ENCODE measurements at regions not wholly inside any gene's neighbourhood (a gene's known extent, or its start where the extent isn't known, plus 50 kb on each side); places are given as distances from the start of the nearest gene placed in this dataset.

DNA sequence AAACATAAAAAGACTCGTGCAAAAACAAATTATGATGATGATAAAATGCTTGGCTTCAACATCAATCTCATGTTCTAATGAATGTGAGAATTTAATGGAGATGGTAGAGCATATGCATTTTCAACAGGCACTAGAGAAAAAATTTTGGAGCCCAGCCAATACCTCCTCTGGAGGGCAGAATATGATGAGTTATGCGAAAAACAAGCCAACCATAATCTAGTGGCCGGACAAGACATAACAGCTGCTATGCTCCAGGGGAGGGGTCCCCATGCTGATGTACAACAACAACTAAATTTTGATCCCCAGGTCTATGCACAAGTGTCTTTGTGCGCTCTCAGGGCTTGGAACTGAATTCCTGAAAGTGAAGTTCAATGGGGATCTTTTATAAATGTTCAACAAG is 1197.5 kb downstream of the LRFN5 start:
- no peaks in the 10 kb centered on the region for H3K9me3 ChIP-seq
- TF ChIP-seq POLR2A (IDR thresholded peaks at IDR 0.05): no peak
- TF ChIP-seq, protein P1, sequence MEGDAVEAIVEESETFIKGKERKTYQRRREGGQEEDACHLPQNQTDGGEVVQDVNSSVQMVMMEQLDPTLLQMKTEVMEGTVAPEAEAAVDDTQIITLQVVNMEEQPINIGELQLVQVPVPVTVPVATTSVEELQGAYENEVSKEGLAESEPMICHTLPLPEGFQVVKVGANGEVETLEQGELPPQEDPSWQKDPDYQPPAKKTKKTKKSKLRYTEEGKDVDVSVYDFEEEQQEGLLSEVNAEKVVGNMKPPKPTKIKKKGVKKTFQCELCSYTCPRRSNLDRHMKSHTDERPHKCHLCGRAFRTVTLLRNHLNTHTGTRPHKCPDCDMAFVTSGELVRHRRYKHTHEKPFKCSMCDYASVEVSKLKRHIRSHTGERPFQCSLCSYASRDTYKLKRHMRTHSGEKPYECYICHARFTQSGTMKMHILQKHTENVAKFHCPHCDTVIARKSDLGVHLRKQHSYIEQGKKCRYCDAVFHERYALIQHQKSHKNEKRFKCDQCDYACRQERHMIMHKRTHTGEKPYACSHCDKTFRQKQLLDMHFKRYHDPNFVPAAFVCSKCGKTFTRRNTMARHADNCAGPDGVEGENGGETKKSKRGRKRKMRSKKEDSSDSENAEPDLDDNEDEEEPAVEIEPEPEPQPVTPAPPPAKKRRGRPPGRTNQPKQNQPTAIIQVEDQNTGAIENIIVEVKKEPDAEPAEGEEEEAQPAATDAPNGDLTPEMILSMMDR (IDR thresholded peaks at IDR 0.05): no peak
- no peaks in the 10 kb centered on the region for H3K27me3 ChIP-seq
- no peak overlapping the region for H3K27ac ChIP-seq
- no peak overlapping the region for H3K4me3 ChIP-seq
- H3K4me1 ChIP-seq: no peaks in the 10 kb centered on the region
- no peak for DNase-seq
- H3K36me3 ChIP-seq: no peaks in the 10 kb centered on the region

DNA sequence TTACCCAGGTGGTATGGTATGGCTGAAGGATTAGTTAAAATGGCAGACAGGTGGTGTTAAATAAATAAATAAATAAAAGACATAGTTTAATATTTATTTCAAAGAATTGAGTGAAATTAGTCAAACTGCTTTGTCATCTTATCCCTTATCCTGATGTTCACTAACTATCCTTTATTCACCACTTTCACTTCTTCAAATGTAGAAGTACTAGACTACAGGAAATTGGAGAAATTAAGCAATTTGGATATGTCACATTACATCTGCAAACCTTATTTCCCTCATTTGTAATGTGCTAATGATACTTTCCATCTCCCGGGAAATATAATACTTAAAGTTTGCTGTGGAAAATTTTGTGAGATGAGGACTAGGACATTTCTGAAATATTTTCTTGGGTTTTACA is 1195.7 kb downstream of the LRFN5 start:
- Histone ChIP-seq H3K4me1 (no peaks in the 10 kb centered on the region), H3K36me3 (no peaks in the 10 kb centered on the region), H3K9me3 (no peaks in the 10 kb centered on the region), H3K4me3 (no peak overlapping the region), H3K27ac (no peak overlapping the region), H3K27me3 (no peaks in the 10 kb centered on the region)
- TF ChIP-seq POLR2A (IDR thresholded peaks at IDR 0.05): no peak
- TF ChIP-seq, protein P1 (IDR thresholded peaks at IDR 0.05): no peak
- DNase-seq: no peak

DNA sequence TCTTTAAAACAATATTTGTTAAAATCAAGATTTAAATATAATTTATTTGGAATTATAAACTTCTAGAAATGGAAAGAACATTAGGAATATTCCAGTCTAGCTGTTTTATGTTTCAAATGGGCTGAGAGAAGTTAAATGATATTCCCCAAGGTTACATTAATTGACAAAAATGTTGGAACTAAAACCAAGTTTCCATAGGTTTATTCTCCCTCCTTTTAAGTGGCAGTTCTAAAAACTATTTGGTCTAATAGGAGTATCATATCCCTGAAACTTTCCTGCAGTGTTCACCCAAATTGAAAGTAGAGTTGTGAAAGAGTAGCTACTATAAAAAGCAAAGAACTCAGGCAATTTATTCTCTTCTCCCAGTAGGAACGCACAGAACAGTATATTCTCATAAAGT is 1185.5 kb downstream of the LRFN5 start:
- no peaks in the 10 kb centered on the region for H3K9me3 ChIP-seq

DNA sequence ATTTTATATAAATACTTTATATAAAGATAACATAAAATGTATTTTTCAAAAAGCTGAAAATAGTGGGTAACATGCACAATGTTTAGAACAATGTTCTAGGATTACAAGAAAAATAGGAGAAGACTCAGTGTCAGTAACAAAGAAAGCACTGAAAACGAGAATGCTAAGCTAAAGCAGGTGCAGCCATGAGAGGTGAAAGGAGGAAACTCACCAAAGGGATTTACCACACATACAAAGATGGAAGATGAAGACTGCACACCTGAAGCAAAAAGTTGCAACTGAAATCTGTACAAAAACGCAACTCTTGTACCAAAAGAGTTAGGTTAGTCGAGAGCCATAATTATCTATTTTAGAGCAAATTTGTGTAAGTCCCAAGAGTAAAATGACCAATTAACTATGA is 1176.1 kb downstream of the LRFN5 start:
- Histone ChIP-seq H3K27me3 (no peaks in the 10 kb centered on the region), H3K4me3 (no peak overlapping the region), H3K27ac (no peak overlapping the region), H3K36me3 (no peaks in the 10 kb centered on the region), H3K9me3 (no peaks in the 10 kb centered on the region), H3K4me1 (no peaks in the 10 kb centered on the region)
- no peak for DNase-seq
- no peak for TF ChIP-seq POLR2A (IDR thresholded peaks at IDR 0.05)
- TF ChIP-seq, protein P1 (IDR thresholded peaks at IDR 0.05): no peak

More for the DNA sequence above, 1185.5 kb downstream of the LRFN5 start:
- DNase-seq: no peak
- Histone ChIP-seq H3K27me3 (no peaks in the 10 kb centered on the region), H3K4me3 (no peak overlapping the region), H3K4me1 (no peaks in the 10 kb centered on the region), H3K27ac (no peak overlapping the region), H3K36me3 (no peaks in the 10 kb centered on the region)
- no peak for TF ChIP-seq POLR2A (IDR thresholded peaks at IDR 0.05)
- TF ChIP-seq, protein P1 (IDR thresholded peaks at IDR 0.05): no peak

DNA sequence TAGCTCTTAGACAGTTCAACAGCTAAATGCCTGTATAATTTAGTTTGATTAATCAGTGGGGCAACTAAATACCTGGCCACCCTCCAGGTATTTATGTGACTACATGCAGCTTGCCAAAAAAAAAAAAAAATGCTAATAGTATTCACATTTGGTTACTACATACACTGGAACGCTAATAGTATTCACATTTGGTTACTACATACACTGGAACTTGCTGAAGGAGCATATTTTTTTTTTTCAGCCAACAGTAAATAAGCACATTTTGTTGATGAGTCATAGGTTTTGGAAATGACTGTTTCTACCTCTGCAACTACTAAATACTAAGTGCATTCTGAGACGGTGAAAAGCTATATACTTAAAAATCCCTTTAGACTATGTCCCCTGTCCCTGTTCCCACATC is 1172.3 kb downstream of the LRFN5 start:
- Histone ChIP-seq H3K4me1 (no peaks in the 10 kb centered on the region), H3K27me3 (no peaks in the 10 kb centered on the region), H3K27ac (no peak overlapping the region), H3K36me3 (no peaks in the 10 kb centered on the region), H3K9me3 (no peaks in the 10 kb centered on the region), H3K4me3 (no peak overlapping the region)
- no peak for DNase-seq
- no peak for TF ChIP-seq POLR2A (IDR thresholded peaks at IDR 0.05)

DNA sequence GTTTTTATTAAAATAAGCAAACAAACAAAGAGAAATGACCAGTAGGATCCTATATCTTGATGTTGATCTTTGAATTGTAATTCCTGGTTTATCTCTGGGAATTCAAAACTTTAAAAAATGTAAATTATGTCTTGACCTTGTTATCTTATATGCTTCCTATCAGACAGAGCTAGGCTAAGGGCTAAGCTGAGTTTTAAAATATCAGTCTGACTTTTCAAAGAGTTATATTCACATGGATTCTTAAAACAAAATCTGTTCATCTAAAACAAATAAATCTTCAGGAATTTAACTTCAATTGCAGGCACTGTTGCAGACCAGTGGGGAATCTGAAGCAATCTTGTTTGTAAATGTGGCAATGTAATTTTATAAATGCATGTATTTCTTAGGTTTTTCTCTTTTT is 1144.1 kb downstream of the LRFN5 start:
- Histone ChIP-seq H3K27ac (no peak overlapping the region), H3K4me1 (no peaks in the 10 kb centered on the region), H3K27me3 (no peaks in the 10 kb centered on the region), H3K9me3 (no peaks in the 10 kb centered on the region), H3K36me3 (no peaks in the 10 kb centered on the region), H3K4me3 (no peak overlapping the region)
- no peak for TF ChIP-seq POLR2A (IDR thresholded peaks at IDR 0.05)
- TF ChIP-seq, protein P1 (IDR thresholded peaks at IDR 0.05): no peak
- DNase-seq: no peak
